ENCODE measurements at regions not wholly inside any gene's neighbourhood (a gene's known extent, or its start where the extent isn't known, plus 50 kb on each side); places are given as distances from the start of the nearest gene placed in this dataset.
"Not testable (repeated sequence)": the region's sequence is repeated elsewhere in the genome, so short reads cannot be mapped to it uniquely, and the experiment has no call there.

DNA sequence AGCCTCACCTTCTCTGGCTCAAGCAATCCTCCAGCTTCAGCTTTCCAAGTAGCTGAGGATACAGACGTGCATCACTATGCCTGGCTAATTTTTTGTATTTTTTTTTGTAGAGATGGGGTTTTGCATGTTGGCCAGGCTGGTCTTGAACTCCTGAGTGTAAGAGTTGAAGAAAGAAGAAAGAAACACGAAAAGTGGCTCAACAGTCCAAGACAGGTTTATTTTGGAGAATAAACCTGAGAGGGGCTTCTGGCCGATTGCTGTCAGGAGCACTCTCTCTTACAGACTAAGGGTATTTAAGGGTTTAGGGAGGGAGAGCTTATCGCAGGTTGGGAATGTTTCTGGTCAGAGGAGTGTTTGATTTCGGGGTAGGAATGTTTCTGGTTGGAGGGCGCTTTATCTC is 75.9 kb downstream of the RRM2 start:
- DNase-seq (ENCODE audit: low spot score), result not testable (repeated sequence)

DNA sequence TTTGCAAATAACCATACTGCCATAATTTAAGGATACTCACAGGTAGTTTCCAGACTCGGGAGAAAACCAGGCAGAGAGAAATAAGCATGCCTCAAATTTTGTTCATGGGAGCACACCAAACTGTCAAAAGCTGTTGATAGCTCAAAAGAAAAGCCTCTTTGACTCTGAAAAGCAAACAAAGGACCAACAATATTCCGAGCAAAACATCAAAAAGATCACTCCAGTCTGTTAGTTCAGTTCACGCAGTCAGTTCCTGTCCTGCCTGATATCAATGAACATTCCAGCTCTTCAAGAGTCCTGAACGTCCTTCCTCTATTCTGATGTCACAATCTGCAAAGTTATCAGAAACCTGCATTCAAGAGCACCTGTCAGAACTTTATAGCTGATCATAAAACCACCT is 78.7 kb downstream of the RRM2 start:
- DNase-seq (ENCODE audit: low spot score), result no peak

DNA sequence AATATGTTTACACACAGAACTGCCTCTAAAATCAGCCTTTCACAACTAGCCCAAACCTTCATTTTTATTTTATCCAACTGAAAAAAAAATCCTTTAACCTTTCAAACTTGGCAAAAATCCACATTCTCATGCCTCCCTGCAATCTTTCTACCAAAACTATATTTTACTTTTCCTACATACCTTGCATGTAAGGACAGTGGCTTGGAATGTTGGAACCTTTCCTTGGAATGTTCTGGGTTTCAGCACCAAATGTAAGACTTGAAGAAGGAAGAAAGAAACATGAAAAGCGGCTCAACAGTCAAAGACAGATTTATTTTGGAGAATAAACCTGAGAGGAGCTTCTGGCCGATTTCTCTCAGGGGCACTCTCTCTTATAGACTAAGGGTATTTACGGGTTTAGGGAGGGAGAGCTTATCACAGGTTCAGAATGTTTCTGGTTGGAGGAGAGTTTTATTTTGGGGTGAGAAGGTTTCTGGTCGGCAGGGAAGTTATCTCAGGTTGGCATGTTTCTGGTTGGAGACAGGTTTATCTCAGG is 79.7 kb downstream of the RRM2 start:
- DNase-seq (ENCODE audit: low spot score), result no peak

DNA sequence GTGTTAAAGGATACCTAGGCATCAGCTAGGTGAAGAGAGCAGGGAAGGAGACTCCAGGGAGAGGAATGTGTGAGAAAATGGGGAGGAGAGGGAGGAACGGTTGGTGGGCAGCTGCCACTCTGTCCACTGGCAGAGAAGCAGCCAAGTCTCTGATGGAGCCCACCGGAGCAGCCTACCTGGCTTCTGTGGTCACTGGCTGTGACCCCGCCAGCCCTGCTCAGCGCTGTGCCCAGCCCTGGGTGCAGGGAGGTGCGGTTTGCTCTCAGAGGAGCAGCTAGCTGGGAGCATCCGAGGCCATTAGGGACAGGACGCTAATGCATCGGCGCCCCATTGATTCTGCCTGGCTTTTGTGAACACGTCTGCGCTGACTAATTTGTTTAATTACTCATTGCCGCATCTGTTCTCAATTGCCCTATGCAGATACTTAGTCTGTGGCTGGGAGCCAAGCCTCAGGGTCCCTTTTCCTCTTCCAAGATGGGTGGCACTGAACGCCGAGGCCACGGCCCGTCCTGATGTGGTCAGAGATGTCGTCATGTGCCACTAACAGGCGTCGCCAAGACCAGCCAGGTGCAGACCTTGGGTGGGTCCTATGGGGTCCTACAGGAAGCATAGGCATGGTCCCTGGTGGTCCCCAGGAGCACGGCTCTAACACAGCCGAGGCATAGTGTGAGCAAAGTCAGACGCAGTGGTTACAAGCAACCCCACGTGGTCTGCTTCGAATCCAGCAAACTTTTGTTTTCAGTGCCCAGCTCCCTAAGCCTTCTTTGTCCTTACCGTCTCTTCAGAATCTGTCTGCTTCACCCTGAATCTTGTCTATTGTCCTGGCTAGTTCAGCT is 82.0 kb downstream of the RRM2 start:
- no peak for DNase-seq (ENCODE audit: low spot score)

DNA sequence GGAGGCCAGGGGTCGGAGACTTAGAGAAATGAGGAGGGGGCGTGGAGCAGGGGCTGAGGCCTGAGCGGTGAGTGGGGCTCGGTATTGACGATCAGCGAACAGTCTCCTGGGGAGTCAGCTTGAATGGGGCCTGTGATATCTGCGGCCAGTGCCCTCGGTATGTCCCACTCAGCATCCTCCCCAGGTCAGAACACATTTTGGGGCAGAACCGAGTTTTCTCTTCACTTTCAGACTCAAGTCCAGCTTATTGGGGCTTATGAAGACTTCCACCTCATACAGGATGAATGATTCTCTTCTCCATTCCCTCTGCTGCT is 82.6 kb downstream of the RRM2 start:
- no peak for DNase-seq (ENCODE audit: low spot score)

DNA sequence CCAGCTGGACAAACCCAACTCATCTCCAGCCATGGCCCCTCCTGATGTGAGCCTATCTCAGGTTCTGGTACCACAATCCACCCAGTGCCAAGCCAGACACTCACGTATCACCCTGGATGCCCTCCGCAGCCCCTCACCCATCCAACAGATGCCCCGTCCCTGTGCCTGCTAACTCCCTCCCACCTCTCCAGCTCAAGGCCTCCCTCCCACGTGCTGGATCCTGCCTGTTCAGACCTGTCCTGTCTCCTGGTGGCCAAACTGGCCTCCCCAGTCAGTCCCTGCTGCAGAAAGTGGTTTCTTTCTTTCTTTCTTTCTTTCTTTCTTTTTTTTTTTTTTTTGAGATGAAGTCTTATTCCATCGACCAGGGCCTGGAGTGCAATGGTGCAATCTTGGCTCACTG is 86.2 kb downstream of the RRM2 start:
- no peak for DNase-seq (ENCODE audit: low spot score)

DNA sequence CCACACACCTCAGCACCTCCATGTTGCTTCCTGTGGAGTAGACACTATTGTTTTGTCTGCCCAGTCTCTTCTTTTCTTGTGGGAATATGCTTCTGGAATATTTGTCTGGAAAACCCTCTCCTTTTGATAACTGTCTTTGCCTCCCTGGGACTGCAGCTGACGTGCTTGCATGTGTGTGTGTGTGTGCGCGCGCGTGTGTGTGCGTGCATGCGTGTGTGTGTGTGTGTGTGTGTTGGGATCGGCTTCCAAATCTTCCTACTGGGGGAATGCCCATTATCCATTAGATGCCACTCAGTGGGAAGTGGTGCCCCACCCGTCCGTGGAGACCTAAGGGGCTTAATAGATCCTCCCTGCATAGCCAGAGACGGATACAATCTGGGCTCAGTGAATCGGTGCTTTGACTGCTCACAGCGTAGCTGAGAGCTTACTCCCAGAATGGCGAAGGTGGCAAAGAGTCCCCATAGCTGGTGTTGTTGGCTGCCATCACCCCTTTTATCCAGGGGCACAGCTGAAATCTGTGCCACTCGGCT is 86.9 kb downstream of the RRM2 start:
- DNase-seq (ENCODE audit: low spot score), result no peak

DNA sequence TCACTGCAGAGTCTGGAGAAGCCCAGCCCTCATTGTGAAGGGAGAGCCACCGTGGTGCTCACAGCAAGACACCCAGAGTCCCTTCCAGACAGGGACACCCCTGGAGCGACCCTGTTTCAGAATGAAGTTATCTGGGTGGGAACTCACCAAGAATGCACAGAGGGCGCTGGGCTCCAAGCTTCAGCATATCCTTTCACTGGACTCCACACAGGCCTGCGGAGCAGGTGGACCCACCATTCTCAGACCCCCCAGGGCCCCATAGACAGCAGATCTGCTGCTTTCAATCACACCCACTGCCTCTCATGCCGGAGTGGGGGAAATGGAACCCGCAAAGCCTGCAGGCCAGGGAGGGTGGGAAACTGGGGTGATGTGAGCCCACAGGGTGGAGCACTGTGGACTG is 87.8 kb downstream of the RRM2 start:
- DNase-seq (ENCODE audit: low spot score), result no peak

DNA sequence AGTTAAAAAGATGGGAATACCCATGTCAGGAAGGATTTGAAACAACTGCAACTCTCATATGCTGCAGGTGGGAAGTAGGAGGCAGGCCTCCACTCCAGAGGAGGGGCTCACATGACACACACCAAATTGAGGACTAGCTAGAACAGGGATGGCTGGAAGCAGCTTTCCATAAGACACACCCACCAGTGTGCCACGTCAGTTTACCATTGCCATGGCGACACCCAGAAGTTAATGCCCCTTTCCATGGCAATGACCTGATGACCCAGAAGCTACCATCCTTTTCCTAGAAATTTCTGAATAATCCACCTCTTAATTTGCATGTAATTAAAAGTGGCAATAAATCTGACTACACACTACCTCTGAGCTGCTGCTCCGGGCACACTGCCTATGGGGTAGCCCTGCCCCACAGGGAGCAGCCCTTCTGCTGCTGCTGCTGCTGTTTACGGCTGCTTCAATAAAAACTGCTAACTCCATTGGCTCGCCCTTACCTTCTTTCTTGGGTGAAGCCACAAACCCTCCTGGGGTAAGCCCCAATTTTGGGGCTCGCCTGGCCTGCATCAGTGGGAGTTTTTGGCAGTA is 89.4 kb downstream of the RRM2 start:
- no peak for DNase-seq (ENCODE audit: low spot score)

DNA sequence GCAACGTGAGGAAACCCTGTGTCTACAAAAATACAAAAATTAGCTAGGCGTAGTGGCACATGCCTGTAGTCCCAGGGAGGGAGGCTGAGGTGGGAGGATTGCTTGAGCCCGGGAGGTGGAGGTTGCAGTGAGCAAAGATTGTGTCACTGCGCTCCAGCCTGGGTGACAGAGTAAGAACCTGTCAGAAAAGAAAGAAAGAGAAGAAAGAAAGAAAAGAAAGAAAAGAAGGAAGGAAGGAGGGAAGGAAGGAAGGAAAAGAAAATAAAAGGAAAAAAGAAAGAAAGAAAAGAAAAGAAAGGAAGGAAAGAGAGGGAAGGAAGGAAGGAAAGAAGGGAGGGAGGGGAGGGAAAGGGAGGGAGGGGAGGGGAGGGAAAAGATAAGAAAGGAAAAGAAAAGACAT is 89.9 kb upstream of the HPCAL1 start:
- no peak for DNase-seq (ENCODE audit: low spot score)

DNA sequence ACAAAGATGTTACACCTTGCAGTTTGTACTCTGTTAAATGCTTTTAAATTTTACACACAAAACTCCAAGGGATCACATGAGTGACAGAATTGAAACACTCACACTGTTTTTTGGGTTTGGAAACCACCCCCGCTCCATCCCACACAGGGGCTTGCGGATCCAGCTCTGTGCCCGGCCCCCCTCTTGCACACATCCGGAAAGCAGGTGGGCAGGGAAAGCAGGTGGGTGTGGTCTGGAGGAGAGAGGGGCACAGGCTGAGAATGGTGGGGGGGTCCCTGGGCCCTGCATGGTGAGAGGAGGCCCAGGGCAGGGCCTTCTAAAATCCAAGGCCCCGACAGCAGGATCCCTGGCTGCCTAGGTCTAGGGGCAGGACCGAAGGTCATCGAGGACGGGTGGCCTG is 88.5 kb upstream of the HPCAL1 start:
- DNase-seq (ENCODE audit: low spot score), result no peak

DNA sequence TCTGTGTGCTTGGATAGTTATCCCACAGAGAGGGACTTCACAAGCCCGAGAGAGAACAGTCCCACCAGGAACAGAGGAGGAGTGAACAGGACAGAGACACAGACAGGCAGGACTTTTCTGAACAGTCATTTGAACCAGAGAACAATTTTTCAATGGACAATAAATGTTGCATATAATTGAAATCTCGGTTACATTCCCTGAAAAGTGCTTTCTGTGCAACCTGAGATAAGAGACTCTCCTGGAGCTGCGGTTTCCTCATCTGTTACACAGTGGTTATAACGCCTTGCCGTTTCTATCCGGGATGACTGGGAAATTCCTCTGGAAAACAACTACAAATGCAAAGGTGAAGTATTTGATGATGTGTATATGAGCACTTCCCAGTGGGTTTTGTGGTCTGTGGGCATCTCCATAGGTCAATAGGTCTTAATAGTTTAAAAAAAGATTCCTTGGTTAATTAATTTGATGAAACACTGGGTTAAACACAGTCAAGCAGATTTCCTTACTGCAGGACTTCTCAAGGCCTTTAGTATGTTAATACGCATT is 87.2 kb upstream of the HPCAL1 start:
- DNase-seq (ENCODE audit: low spot score), result no peak

DNA sequence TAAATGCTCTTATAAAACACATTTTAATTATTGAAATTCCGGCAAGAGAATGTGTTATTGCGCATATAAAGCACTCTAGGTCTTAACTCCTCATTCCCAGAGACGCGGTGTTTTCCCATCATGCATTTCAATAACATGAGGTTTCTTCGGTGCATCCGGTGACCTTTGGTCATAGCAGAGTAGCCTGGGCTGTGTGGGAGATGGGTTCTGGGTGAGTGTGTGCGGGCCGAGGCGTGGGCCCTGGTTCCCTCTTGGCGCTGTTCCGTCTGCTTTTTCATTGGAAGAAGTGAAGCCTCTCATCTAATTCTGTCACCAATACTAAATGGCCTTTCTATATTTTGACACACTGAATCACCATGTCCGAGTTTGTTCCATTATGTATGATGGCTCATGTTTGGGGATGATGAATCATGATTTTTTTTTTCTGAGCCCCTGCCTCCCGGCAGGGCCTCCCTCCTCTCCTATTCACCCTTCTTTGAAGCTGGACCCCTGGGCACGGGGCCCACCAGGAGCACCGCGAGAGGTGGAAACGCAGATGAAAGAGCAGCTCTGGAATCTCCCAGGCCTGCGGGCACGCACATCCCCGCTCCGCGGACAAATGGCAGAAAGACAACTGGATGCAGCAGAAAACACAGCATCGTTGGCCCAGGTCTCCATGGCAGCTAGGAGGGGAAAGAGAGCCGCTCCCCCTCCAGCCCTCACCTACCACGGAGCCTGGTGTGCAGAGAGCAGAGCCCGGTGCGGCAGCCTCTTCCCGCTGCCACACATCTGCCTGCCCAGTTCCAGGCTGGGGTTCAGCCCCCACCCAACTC is 85.8 kb upstream of the HPCAL1 start:
- no peak for DNase-seq (ENCODE audit: low spot score)

DNA sequence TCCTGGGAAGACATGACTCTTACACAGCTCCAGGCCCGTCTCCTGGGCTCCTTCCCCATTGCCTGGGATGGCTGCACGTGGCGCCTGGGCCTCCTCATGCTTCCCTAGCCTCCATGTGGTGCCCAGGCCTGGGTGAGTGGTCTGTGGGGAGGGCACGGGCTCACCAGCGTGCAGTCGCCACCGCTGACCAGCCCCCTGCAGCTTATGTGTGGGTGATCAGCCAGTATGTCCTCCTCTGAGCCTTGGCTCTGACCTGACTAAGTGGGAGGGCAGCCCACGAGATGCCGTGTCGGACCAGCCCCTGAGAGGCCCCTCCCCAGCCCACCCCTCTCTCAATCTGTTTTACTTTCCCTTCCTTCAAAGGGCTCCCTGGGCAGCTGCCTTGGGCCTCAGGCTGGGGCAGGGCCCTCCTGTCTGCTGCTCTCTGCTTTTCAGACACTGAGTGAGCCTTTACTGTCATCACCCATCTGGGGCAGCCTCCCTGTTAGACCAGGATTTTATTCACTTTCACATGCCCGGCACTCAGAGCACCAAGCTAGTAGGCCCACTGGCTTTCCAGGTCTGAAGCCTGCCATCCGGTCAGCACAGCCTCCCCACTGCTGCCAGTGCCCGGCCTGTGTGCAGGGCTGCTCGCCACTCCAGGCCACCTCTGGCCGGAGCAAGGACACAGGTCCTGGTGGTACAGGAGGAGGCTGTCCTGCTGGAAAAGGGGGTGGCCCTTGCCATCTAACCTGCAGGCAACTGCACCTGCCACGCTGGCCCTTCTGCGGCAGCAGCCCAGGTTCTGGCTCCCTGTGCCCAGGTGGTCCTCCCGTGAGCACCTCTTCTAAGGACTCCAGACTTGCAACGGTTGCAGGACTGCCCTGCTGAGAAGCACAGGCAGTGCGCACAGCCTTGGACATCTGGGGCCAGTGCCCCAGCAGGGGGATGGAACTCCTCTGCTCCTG is 84.9 kb upstream of the HPCAL1 start:
- no peak for DNase-seq (ENCODE audit: low spot score)

DNA sequence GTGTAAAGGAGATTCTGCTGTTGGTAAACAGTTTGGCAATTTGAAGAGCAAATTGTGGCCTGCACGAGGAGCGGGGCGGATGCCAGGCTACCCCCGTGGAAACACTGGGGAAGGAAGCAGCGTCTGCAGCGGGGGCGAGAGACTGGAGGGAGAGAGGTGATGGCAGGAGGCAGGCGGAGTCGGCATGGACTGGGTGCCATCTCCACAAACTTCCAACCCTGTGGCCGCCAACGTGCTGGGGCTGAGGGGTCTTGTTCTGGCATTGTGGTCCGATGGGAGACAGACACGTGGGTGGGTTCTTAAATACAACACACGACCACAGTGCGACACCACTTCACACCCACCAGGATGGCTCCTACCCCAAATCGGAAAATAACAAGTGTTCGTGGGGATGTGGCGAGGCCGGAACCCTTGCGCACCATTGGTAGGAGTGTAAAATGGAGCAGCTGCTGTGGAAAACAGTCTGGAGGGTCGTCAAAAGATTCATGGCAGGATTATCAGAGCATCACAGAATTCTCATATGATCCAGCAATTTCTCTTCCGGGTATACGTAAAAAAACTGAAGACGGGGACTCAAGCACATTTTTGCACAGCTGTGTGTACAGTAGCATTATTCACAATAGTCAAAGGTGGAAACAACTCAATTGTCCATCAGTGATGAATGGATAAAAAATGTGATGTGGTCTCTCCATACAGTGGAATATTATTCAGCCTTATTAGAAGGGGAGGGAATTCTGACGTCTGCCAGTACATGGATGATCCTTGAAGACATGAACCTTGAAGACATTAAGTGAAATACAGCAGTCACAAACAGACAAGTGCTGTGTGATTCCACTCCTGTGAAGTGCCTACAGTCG is 82.4 kb upstream of the HPCAL1 start:
- no peak for DNase-seq (ENCODE audit: low spot score)

DNA sequence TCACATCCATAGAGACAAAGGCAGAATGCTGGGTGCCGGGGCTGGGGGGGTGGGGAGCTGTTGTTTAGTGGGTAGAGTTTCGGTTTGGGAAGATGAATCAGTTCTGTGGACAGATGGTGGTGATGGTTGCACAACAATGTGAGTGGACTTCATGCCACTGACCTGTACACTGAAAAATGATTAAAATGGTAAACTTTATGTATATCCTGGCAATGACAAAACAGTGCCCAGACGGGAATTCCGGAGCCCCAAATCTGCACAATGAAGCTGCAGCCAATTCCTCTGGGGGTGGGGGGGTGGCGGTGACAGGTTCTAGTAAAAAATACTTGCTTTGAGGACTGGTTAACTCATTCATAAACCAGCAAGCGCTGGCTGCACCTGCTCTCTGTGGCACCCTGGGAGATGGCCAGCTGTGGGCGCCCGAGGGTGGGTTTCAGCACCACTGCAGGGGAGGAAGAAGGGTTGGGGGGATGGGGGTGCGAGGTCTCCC is 81.8 kb upstream of the HPCAL1 start:
- DNase-seq (ENCODE audit: low spot score), result no peak

DNA sequence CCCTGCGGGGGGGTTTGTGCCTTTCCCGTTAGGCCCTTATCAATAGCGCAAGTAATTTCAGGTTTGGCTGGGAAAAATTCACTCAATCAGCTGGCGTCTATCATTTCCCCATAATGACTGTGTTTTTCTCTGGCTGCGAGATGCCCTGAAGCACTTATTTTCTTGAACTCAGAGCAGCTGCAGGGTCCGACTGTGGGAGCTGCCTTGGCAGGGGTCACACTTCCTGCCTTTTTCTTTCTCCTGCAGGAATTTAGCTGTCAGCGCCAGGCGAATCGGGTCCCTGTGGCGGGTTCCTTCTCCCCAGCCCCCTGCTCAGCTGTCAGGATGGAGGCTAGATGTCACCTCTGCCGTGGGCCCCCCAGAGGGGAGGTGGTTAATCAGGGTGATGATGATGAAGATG is 81.3 kb upstream of the HPCAL1 start:
- DNase-seq (ENCODE audit: low spot score), result no peak

DNA sequence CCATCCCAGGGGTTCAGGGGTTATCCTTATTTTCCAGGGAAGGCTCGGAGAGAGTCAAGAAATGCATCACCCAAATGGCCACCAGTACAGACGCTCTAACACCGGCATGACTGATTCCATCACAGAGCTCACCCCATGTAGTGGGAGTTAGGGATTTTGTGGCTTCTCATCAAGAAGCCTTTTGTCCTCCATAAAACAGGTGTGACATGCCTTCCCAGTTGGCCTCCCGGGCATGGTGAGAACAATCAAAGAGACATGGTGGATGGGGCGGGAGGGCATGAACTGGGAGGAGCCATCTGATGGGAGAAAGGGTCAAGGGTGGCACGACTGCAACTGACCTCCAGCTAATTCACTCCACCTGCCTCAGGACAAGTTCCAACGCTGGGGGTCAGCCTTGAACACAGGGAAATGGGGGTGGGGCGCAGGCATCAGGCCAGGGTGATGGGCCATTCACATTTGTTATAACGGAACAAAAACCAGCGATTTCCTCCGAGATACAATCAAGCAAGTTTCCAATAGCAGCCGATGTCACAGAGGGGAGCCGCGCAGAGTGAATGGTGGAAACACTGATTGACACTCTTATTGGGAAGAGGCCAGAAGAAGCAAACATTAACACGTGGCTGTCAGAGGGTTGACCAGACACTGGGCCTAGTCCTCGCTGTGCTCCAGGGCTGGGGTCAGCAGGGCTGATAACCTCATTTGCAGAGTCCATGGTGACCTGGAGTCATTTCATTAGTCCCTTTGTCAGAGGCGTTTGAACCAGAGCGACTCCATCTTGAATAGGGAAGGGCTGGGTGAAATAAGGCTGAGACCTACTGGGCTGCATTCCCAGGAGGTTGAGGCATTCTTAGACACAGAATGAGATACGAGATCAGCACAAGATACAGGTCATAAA is 80.5 kb upstream of the HPCAL1 start:
- no peak for DNase-seq (ENCODE audit: low spot score)

Measured in mesenteric fat pad (tissue), 1 donor.